ENCODE measurements at regions not wholly inside any gene's neighbourhood (a gene's known extent, or its start where the extent isn't known, plus 50 kb on each side); places are given as distances from the start of the nearest gene placed in this dataset.

DNA sequence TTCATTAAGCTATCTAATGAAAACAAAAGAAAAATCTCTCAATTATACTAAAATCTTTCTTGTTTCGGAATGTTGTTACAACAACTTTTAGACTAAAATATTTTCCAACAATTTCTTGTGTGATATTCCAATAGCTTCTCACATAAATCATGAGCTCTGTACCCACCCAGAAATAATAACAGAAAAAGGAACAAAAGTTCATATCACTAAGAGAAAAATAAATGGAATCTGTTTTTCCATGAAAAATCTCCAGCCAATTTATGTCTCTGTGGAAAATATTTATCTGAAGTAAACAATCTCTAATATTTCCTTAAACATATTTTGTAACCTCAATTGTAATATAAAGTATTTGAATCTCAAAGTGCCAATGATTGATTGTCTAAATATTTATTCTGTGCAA, 628.6 kb upstream of the ANKRD30A start:
- TF ChIP-seq MAX (IDR thresholded peaks at IDR 0.05; ENCODE audit: insufficient read depth, insufficient read length) (no peak), MYC (IDR thresholded peaks at IDR 0.05; ENCODE audit: low read depth, low read length) (no peak), POLR2AphosphoS5 (IDR thresholded peaks at IDR 0.05; ENCODE audit: insufficient read depth, low read depth, low read length) (no peak)
- TF ChIP-seq, protein P1, sequence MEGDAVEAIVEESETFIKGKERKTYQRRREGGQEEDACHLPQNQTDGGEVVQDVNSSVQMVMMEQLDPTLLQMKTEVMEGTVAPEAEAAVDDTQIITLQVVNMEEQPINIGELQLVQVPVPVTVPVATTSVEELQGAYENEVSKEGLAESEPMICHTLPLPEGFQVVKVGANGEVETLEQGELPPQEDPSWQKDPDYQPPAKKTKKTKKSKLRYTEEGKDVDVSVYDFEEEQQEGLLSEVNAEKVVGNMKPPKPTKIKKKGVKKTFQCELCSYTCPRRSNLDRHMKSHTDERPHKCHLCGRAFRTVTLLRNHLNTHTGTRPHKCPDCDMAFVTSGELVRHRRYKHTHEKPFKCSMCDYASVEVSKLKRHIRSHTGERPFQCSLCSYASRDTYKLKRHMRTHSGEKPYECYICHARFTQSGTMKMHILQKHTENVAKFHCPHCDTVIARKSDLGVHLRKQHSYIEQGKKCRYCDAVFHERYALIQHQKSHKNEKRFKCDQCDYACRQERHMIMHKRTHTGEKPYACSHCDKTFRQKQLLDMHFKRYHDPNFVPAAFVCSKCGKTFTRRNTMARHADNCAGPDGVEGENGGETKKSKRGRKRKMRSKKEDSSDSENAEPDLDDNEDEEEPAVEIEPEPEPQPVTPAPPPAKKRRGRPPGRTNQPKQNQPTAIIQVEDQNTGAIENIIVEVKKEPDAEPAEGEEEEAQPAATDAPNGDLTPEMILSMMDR (IDR thresholded peaks at IDR 0.05; ENCODE audit: extremely low read depth in 1 of 2, insufficient read depth in 1 of 2, low read depth in 1 of 2, low read length in 2 of 2) = no peak

Data from endothelial cell of umbilical vein (primary cell).